HG03432 (cell line): ENCODE measurements at regions not wholly inside any gene's neighbourhood (a gene's known extent, or its start where the extent isn't known, plus 50 kb on each side); places are given as distances from the start of the nearest gene placed in this dataset.

Experiments
- ATAC-seq: cut with Tn5 transposase; IDR thresholded peaks from one replicate; pipeline ENCODE4 v1.9.1; 2021; ENCODE audit warnings: mild to moderate bottlenecking, moderate library complexity; ENCODE audit not compliant: unreplicated experiment

DNA sequence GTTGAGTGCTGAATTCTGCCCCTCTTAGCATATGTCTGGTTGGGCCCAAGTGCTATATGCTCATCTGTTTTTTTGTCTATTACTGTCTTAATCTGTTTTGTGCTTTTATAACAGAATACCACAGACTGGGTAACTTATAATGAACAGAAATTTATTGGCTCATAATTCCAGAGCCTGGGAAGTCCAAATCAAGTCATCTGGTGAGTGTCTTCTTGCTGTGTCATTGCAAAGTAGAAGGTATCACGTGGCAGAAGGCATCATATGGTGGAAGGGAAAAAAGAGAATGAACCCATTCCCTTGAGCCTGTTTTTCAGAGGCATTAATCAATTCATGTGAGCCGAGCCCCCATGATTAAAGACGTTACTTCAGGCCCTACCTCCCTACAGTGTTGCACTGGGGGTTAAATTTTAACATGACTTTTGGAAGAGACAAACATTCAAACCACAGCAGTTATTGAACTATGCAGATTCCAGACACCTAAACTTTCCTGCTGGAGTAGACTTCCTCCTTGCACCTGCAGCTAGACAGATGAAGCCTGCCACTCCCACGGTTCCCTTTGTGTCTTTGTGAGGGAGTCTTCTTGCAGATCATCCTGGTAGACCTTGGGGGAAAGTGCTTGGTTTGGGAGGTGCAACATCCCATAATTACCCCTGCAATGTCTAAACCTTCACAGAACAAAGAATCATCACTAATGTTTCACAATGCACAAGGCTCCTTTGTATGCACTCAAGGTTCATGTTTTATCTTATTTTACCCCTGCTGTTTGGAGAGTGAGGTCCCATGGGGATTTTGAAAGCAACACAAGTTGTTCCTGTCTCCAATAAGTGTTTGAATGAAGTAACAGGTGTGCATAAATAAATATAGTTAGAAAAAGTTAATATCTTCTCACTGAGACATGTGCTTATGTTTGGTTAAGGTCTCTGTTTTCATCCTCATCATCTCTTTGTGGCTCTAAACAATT is 64.7 kb upstream of the XCR1 start:
- no peak for ATAC-seq

DNA sequence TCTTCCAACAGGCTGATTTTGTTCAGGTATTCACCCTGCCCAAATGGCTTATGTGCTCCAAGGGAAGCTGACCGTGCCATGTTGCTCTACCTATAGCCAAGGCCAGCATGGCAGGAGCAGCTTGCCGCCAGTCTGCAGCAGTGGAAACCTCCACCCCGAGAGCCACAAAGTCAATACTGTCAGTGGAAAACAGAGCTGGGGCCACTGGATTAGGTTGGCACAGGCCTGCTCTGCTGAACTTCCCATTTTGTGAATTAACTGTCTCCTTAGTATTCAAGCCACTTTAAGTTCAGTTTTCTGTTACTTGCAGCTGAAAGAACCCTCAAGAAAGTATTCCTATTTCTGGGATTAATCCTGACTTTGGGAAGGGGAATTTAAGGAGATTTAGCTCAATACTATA is 63.8 kb upstream of the XCR1 start:
- ATAC-seq, result no peak

DNA sequence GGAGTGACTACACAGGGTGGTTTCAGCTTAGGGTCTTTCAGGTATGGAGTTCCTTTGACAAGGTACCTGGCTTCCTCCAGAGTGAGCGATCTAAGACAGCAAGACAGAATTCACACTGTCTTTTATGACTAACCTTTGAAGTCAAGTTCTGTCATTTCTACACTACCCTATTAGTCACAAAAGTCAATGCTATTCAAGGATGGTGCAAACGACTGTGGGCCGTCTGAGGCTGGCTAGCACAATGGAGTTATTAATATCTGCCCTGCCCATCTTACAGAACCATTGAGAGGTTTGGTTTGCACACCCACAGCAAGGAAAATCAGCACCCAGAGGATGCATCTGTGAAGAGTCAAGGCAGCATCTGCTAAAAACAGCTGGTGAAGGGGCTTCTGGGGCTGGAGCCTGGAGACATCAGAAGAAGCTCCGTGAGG is 62.9 kb upstream of the XCR1 start:
- no peak for ATAC-seq

DNA sequence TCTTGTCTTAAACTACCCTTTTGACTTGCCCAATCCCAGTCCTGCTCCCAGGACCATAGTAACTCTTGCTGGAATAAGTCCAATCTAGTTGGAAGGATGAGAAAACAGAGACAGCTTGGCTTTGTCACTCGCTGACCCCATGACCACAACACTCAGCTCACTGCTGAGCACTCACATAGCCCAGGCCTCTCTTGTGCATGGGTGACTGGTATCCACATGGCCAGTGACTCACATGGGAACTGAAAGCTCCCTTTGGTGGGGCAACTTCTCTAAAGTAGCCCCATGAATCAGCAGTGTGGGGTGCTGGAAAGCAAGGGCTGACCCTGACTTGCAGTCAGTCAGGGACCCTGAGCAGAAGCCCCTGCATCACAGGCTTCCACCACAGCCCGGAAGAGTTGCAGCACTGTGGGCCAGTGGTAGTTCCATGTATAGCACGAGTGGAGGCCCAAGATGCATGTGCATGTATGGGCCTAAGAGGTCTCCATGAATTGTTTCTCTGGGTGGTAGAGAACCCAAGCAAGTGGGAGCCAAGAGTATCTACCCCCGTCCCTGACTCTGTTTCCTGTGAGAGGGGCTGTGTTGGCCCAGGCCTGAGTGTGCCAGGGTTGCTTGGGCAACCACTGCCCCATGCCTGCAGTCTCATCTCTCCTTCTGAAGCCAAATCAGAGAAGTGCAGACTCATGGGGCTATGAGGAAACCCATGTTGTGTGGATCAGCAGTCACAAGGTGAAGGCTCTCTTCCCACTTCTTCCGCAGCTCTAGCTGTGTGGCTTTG is 62.1 kb upstream of the XCR1 start:
- peak; percentile 68 for ATAC-seq

DNA sequence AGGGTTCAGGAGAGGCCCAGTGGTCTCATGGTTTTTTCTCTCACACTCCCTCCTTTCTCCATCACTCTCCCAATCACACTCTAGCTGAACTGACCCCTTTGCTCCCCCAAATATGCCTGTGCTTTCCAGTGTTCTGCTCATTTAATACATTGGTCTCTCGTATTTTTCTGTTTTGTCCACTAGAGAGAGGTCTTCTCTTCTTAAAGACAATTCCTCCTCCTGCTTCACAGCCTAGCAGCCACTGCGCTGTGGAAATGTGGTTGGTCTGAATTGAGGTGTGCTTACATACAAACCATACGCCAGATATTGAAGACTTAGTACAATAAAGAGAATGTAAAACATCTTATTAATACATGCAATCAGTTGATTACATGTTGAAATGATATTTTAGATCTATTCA is 60.6 kb upstream of the XCR1 start:
- no peak for ATAC-seq

DNA sequence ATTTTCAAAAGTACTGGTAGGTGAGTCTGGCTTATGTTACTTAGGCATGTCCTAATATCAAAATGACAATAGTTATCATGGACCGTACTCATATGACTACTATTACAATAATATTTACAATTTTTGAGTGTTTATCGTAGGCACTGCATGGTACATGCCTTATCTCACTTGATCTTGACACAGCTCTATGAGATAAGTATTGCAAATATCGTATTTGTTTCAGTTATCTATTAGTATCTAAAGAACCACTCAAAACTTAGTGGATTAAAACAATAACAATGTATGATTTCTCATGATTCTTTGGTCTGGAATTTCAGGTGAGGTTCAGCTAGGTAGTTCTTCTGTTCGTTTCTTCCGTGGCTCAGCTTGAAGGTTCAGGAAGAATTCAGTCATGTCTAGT is 59.7 kb upstream of the XCR1 start:
- no peak for ATAC-seq

DNA sequence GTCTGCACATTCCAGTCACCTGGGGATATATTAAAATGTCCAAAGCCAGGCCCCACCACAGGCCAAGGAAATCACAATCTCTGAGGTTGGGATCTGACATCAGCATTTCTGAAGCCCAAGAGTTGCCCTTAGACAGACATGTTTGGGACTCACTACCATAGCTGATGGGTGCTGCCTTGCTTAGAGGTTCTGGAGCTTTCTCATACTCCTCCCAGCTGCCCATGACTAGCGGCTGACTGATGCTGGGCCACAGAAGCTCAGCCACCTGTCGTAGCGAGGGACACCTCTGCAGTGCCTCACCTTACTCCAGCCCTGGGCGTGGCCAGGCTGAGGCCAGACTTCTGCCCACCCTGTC is 58.8 kb upstream of the XCR1 start:
- ATAC-seq, result no peak

DNA sequence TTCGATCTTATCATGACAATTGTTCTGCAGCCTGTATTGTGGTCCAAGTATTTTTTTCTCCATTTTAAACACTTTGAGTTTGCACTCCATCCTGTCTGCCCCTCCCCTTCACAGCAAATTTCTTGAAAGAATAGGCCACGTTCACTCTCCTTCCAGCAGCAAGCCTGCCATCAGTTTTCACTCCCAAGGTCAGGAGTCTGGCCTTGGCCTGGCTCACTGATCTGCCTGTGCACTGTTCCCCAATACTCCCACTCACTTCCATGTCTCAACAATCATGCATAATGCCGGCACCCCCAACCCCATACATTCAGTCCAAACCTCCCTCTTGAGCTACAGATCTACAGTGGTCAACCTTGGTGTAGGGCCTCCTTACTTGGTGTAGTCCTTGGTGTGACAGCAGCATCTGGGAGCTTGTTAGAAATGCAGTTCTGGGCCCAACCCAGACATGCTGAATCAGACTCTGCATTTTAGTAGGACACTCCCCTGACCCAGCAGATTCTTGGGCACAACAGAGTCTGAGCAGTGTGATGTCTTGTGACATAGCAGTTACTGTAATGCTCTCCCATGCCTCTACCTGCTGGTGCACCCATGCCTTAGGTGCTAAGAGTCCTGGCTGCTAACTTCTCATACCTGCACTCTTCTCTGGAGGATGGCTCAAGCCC is 58.3 kb upstream of the XCR1 start:
- ATAC-seq, result no peak

DNA sequence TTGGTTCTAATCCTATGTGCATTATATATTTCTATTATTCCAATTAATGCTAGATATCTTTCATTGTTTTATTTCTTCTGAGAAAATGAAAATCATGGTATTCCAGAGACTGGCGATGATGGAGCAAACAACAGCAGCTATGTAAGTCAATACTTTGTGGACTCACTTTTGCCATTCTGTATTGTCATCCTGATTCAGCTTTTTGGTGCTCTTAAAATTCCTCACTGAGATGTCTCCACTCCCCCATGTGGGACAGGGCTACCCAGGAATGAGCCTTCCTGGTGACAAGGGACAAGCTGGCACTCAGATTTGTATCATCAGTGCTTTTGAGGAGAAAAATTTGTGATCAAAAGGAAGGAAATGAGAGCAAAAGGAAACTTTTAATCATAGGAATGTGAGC is 56.7 kb upstream of the XCR1 start:
- no peak for ATAC-seq

DNA sequence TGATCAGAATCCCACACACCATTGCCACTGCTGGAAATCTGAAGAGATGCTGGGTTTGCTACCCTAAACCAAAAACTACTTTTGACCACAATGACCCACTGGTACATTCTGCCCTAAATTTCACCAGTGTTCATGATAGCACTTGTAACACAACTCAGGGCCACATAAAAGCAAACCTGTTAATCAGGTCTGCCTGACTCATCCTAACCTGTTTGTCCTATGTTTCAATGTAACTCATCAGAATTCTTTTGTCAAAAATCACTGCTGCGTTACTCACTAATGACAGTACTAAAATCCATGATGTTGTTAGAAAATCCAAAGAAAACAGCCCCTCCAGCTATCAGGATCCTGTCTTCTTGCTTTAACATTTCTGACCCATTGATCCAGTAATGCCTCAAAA is 55.6 kb upstream of the XCR1 start:
- ATAC-seq, result no peak

DNA sequence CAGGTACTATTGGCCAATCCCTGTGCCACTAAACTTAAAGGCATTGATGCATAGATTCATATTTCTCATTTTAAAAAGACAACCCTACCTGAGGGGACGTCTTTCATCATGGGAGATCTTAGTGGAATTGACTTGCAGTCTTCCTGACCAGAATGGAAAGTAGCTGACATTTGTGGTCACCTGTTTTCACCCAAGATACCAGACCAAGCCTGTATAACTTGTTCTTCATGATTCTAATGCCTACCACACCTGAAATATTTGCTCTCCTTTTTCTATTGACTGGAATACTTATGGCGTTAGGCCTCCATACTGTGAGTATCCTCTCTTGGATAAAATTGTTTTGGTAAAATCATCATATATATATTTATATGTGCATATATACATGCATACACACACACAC is 54.7 kb upstream of the XCR1 start:
- ATAC-seq, result no peak

DNA sequence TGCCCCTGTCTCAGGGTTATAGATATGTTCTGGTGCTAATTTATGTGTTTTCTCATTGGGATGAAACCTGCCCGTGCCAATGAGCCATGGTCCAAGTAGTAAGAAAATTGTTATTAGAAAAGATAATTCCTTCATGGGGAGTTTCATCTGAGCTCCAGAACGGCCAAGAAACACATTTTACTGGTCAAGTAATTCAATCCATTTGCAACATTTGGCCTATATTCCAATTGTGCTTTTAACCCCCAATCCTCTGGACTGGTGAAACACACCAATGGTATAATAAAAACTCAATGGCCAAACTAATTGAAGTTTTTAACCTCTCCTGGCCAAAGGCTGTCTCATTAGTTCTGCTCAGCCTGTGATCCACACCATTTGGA is 53.7 kb upstream of the XCR1 start:
- ATAC-seq, result no peak

DNA sequence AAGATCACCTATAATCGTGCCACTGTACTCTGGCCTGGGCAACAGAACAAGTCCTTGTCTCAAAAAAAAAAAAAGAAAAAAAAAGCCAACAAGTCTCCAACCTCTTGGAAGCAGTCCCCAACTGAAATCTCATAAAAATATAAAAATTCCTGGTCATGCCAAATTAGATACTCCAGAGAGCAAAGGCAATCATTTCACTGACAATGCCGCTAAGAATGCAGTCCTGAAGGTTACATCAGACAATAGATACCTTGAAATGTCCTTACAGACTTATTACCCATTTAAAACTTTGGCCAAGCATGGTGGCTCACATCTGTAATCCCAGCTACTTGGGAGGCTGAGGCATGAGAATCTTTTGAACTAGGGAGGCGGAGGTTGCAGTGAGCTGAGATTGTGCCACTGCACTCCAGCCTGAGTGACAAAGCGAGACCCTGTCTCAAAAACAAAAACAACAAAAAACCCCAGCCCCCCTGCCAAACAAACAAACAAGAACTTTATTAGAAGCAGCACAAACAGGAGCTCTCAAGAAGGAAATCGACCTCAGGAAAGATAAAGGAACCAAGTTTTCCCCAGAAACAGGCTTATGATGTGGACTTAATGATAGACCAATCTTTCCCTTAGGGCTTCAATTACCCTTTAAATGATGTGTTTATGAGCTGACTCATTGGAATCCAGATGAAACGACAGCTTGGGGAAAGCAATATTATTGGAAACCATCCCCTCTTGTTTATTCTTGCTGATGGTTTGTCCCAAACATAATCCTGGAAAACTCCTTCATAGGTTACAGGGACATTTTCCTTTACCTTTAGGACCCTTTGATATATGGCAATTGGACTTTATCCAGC is 53.1 kb upstream of the XCR1 start:
- no peak for ATAC-seq

DNA sequence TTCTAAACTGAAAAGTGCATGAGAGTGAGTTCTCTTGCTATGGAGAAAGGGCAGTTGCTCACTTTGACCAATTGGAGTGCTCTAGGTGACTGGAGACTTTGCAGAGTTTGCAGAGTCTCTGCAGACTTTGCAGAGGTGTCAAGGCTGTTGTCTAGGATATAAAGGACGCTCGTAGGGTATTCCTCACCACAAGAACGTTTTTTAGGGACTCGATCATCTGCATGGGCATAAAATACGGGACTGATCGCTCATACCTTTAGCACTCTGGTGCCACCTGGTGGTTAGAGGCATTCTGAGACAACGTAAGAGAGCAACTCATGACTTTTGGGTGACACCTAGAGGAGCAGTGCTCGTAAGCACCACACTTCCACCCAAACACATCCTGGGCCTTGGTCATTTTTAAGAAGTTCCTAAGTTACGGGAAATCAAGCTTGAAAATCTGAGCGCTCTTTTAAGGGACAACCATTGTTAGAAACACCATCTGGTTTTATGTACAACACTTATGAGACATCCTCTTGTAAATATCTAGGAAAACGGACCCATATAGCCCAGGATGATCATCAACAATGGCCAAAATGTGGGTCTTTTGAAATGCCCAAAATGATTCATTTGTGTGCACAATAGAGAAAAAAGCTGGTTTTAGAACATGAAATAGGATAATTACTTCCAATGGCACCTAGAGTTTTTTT is 51.6 kb upstream of the XCR1 start:
- ATAC-seq, result no peak
